ENCODE measurements at regions not wholly inside any gene's neighbourhood (a gene's known extent, or its start where the extent isn't known, plus 50 kb on each side); places are given as distances from the start of the nearest gene placed in this dataset.
"Not testable (repeated sequence)": the region's sequence is repeated elsewhere in the genome, so short reads cannot be mapped to it uniquely, and the experiment has no call there.

GRCh38 chr1:146306651-146307050 is 77.8 kb upstream of the NOTCH2NLA start:
- TF ChIP-seq POLR2A, EP300 (IDR thresholded peaks at IDR 0.05): not testable (repeated sequence)

Data from tibial nerve (tissue), 3 donors.